RWPE1 (cell line): ENCODE measurements at regions not wholly inside any gene's neighbourhood (a gene's known extent, or its start where the extent isn't known, plus 50 kb on each side); places are given as distances from the start of the nearest gene placed in this dataset.
"Not testable (repeated sequence)": the region's sequence is repeated elsewhere in the genome, so short reads cannot be mapped to it uniquely, and the experiment has no call there.

Source experiments
- CTCF ChIA-PET: fragments of 350-600 bp; sonication (Branson Sonifier 250); formaldehyde crosslinking; extraction: SDS; loops from one replicate; lab custom pipeline; 2021; lab: Yijun Ruan, JAX
- POLR2A ChIA-PET: fragments of 400-600 bp; formaldehyde crosslinking; extraction: SDS; loops from one replicate; lab custom pipeline; 2020; ENCODE audit warnings: antibody characterized with exemption; ENCODE audit not compliant: low non-redundant PET; lab: Yijun Ruan, JAX
- DNase-seq: peaks from one replicate; pipeline ENCODE4 v3.0.0; 2012; ENCODE audit warnings: low spot score
- H3K27ac ChIP-seq: fragments of 450-650 bp; 2 replicates; pipeline ENCODE4 v1.5.1; 2017
- TF ChIP-seq, protein P1 (sequence below): fragments of 450-650 bp; conservative IDR thresholded peaks from 2 replicates; pipeline ENCODE4 v1.5.1; 2017; ENCODE audit warnings: low read depth, mild to moderate bottlenecking

DNA sequence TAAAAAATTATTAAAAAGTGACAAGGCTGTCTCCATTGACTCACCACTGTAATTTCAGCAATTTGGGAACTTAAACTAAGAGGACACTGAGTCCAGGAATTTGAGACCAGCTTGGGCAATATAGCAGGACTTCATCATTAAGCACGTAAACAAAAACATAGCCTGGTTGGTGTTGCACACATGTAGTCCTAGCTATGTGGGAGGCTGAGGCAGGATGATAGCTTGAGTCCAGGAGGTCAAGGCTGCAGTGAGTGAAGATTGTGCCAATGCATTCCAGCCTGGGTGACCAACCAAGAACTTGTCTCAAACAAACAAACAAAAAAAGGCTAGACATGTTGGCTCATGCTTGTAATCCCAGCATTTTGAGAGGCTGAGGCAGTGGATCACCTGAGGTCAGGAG is 439.4 kb upstream of the TSPY4 start:
- H3K27ac ChIP-seq, result no peak overlapping the region
- ChIA-PET POLR2A (no interaction called here), CTCF (no interaction called here)
- TF ChIP-seq, protein P1, sequence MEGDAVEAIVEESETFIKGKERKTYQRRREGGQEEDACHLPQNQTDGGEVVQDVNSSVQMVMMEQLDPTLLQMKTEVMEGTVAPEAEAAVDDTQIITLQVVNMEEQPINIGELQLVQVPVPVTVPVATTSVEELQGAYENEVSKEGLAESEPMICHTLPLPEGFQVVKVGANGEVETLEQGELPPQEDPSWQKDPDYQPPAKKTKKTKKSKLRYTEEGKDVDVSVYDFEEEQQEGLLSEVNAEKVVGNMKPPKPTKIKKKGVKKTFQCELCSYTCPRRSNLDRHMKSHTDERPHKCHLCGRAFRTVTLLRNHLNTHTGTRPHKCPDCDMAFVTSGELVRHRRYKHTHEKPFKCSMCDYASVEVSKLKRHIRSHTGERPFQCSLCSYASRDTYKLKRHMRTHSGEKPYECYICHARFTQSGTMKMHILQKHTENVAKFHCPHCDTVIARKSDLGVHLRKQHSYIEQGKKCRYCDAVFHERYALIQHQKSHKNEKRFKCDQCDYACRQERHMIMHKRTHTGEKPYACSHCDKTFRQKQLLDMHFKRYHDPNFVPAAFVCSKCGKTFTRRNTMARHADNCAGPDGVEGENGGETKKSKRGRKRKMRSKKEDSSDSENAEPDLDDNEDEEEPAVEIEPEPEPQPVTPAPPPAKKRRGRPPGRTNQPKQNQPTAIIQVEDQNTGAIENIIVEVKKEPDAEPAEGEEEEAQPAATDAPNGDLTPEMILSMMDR, result no peak
- DNase-seq, result no peak

DNA sequence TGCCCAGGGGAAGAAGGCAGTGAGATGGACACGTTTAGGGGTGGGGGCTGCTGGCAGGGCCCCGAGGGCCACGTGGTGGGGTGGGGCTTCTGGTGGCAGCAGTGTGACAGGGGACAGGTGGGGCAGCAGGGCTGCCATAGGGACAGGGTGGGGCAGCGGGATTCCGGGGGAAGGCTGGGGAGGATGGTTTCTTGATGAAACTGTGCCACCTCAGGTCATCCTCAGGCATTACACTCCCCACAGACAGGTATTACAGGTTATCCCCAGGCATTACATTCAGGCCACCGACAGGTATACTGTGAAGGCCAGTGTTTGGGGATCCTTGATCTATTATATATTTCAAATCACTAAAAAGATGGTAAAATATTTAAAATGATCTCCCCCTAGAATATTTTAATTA is 432.1 kb upstream of the TSPY4 start:
- no peak overlapping the region for H3K27ac ChIP-seq
- ChIA-PET POLR2A (no interaction called here), CTCF (no interaction called here)
- TF ChIP-seq, protein P1, result no peak
- DNase-seq, result no peak

DNA sequence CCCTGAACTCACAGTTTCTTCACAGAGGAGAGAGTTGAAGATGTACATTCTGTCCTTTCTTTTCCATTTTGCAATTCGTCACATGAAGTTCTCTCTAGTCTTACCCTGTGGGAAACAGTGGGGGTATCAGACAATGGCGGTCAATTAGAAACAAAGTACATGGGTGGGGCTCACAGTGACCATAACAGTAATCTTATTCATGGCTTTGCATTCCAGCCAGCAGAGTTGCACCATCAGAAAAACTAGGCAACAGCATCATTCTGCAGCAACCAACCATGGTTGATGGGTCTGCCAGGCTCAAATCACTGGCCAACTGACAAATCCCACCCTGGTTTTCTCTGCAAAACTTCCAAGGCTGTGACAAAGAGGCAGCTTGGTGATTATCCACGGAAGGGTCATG is 414.7 kb upstream of the TSPY4 start:
- DNase-seq, POLR2A ChIA-PET, H3K27ac ChIP-seq, CTCF ChIA-PET: not testable (repeated sequence)
